ENCODE measurements at regions not wholly inside any gene's neighbourhood (a gene's known extent, or its start where the extent isn't known, plus 50 kb on each side); places are given as distances from the start of the nearest gene placed in this dataset.

DNA sequence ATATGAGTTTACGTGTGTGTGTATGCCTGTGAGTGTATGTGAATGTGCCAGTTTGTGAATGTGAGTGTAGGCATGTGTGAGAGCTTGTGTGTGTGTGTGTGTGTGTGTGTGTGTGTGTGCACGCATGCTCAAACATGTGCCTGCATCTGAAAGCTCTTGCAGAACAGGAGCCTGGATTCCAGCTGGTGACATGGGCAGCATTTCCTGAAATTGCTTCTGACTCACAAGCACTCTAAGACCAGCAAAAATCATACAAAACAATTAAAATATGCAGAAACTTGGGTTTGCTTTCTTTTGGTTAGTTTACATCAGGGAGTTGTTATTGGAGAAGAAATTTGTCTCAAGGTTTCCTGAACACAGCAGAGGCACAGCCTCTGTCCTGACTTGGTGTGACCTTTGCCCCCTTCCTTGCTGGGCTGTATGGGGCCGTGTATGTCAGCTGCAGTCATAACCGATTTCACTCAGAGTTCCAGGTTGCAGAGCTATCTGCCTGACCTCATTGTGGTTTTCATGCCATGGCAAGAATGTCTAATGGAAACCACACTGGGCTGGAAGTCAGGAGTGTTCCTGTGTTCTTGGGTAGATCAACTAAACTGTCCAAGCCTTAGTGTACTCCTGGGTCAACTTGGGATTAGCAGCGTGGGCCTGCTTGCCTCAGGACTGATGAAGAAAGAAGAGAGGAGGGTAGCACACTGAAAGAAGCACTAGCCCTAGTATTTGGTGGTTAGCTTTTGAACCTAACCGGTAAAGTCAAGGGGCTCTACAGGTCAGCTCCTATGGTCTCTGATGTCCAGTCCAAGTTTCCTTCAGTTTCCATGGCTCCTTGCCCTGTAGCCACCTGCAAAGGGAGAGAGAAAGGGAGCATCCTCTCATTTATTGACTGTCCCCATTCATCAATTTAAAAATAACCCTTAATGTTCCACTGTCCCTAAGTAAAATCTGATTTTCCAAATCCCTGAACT lies 143.7 kb downstream of the SNX19 start:
- ChIA-PET POLR2A (interaction anchor here (0.6 kb wide), 2 partner anchors 29 to 31 kb away, joined by 3 to 8 read pairs; no protein-coding TSS in a partner anchor), CTCF (no interaction called here)
- peaks cover 6% of the 10 kb centered on the region; the same call in 1 of the 2 replicates for H3K4me1 ChIP-seq (ENCODE audit: control insufficient read depth, insufficient read depth, low read length)
- TF ChIP-seq REST (IDR thresholded peaks at IDR 0.05; ENCODE audit: insufficient read depth in 1 of 2, low read depth in 2 of 2, low read length in 1 of 2) (no peak), TCF7L2 (IDR thresholded peaks at IDR 0.05; ENCODE audit: low read depth, low read length) (peak; percentile 79)
- peak overlapping the region; percentile 45 for H3K27ac ChIP-seq (ENCODE audit: low read length)
- intact Hi-C loops (cut with micrococcal nuclease; ENCODE audit: unreplicated experiment): no loop called here
- H3K27me3 ChIP-seq (ENCODE audit: control insufficient read depth, insufficient read depth, low read length): no peaks in the 10 kb centered on the region
- in situ Hi-C loops (cut with HindIII; ENCODE audit: low pct_unique_long_range_greater_than_20kb, low sequenced_read_pairs): no loop called here
- DNase-seq (ENCODE audit: low read depth, low spot score) (peak; percentile 36), ATAC-seq (peak; percentile 90)
- no peak overlapping the region for H3K4me3 ChIP-seq (ENCODE audit: low read depth in 2 of 2, low read length in 2 of 2)
- BruUV-seq (replicated peaks): no TSS peak
- no peaks in the 10 kb centered on the region for H3K36me3 ChIP-seq (ENCODE audit: control insufficient read depth, insufficient read depth, low read length)
- no peaks in the 10 kb centered on the region for H3K9me3 ChIP-seq (ENCODE audit: control insufficient read depth, insufficient read depth, low read depth, low read length)

GRCh38 chr11:130773244-130773820 lies 142.9 kb downstream of the SNX19 start:
- no peaks in the 10 kb centered on the region for H3K36me3 ChIP-seq (ENCODE audit: control insufficient read depth, insufficient read depth, low read length)
- CTCF ChIA-PET: no interaction called here
- in situ Hi-C loops (cut with HindIII; ENCODE audit: low pct_unique_long_range_greater_than_20kb, low sequenced_read_pairs): no loop called here

More at GRCh38 chr11:130773244-130773820, 142.9 kb downstream of the SNX19 start:
- peaks cover 6% of the 10 kb centered on the region; the same call in 1 of the 2 replicates for H3K4me1 ChIP-seq (ENCODE audit: control insufficient read depth, insufficient read depth, low read length)
- TF ChIP-seq SIN3A (IDR thresholded peaks at IDR 0.05; ENCODE audit: borderline replicate concordance, insufficient read depth, low read depth, low read length) (no peak), TCF7L2 (IDR thresholded peaks at IDR 0.05; ENCODE audit: low read depth, low read length) (no peak), POLR2AphosphoS5 (IDR thresholded peaks at IDR 0.05; ENCODE audit: low read depth, low read length) (no peak), REST (IDR thresholded peaks at IDR 0.05; ENCODE audit: insufficient read depth in 1 of 2, low read depth in 2 of 2, low read length in 1 of 2) (no peak)
- TF ChIP-seq, protein P1, sequence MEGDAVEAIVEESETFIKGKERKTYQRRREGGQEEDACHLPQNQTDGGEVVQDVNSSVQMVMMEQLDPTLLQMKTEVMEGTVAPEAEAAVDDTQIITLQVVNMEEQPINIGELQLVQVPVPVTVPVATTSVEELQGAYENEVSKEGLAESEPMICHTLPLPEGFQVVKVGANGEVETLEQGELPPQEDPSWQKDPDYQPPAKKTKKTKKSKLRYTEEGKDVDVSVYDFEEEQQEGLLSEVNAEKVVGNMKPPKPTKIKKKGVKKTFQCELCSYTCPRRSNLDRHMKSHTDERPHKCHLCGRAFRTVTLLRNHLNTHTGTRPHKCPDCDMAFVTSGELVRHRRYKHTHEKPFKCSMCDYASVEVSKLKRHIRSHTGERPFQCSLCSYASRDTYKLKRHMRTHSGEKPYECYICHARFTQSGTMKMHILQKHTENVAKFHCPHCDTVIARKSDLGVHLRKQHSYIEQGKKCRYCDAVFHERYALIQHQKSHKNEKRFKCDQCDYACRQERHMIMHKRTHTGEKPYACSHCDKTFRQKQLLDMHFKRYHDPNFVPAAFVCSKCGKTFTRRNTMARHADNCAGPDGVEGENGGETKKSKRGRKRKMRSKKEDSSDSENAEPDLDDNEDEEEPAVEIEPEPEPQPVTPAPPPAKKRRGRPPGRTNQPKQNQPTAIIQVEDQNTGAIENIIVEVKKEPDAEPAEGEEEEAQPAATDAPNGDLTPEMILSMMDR (IDR thresholded peaks at IDR 0.05): no peak
- no peak overlapping the region for H3K4me3 ChIP-seq (ENCODE audit: low read depth in 2 of 2, low read length in 2 of 2)
- H3K27me3 ChIP-seq (ENCODE audit: control insufficient read depth, insufficient read depth, low read length): no peaks in the 10 kb centered on the region
- no peaks in the 10 kb centered on the region for H3K9me3 ChIP-seq (ENCODE audit: control insufficient read depth, insufficient read depth, low read depth, low read length)
- POLR2A ChIA-PET: interaction anchor here (0.6 kb wide), 2 partner anchors 30 to 31 kb away, joined by 3 to 8 read pairs; no protein-coding TSS in a partner anchor
- no TSS peak for BruUV-seq (replicated peaks)
- peak overlapping the region; percentile 45 for H3K27ac ChIP-seq (ENCODE audit: low read length)
- intact Hi-C loops (cut with micrococcal nuclease; ENCODE audit: unreplicated experiment): no loop called here
- ATAC-seq (no peak), DNase-seq (ENCODE audit: low read depth, low spot score) (no peak)

Measured in Panc1 (cell line).